HG02763 (cell line): ENCODE measurements at regions not wholly inside any gene's neighbourhood (a gene's known extent, or its start where the extent isn't known, plus 50 kb on each side); places are given as distances from the start of the nearest gene placed in this dataset.
A peak's percentile ranks its signal among the peaks of the same experiment; 100 is the strongest.

Source experiments
- ATAC-seq: cut with Tn5 transposase; IDR thresholded peaks from one replicate; pipeline ENCODE4 v1.9.1; 2021; ENCODE audit warnings: mild to moderate bottlenecking, moderate library complexity; ENCODE audit not compliant: unreplicated experiment

DNA sequence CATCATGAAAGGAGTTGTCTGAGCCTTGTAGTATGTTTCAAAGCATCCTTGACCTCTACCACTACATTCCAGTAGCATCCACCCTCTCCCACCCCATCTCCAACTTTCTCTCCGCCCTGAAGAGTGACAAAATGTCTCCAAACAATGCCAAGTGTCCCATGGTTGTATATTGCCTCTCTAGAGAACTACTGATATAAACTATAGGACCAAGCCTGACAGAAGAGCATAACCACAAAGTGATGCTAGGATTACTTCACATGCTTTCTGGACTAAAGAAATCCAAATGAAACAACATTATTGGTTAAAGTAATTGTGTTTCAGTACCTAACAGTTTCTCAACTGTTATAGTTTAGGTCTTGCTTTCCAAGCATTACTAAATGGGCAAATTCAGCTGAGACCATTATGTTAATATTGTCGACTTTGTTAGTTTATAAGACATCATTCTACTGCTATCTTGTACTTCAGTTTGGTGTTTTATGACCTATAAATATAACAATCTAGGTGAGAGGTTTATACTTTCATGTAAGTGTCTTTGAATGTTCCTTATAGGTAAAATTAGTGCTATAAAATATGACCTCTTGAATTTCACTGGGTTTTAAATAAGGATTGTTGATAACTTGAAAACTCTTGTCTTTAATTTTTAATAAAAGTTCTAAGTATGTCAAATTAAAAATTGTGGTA, 117.4 kb downstream of the SUCNR1 start:
- no peak for ATAC-seq

DNA sequence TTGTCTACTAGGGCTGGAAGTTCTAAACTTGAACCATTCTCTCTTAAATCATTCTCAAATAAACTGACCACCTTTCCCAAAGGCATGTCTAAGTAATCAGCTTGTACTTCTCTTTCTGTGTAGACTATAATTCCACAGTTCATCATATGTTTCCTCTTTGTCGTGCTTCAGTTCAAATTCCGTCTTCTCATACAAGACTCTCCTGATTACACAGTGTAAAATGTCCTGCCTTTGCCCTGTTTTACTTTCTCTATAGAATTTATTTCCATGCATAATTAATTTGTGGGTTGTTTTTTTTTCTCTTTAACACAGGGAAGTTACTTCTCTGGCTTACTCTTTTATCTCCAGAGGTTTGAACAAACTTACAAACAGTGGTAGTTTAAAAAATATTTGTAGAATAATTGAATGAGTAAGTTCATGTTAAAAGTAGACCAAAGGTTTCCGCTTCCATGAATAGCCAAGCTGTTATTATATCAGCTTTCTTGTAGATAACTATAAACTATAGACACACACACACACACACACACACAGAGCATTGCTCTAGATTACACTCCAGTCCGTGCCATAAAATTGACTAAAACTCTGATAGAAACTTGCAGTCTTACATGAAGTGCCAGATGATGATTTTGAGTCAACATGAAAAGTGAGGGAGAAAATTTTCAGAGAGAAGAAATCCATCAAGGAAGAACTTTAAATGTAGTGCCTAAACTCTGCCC, 119.0 kb downstream of the SUCNR1 start:
- no peak for ATAC-seq

DNA sequence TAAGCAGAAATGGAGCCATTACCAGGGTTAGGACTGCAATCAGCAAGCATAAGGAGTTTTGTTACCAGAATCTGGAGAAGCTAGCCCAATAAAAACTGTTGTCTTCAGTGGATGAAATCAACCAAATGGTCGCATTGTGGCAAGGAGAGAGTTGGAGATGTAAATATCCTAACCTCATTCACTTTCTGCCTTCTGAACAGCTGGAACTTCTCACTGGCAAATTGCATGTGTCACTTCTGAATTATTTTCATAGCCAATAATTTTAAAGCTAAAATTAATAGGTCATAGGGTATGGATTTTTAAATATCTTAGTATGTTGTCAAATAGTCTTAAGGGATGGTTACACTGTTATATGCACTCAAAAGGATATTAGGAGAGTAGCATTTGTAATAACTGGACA, 121.6 kb downstream of the SUCNR1 start:
- no peak for ATAC-seq

DNA sequence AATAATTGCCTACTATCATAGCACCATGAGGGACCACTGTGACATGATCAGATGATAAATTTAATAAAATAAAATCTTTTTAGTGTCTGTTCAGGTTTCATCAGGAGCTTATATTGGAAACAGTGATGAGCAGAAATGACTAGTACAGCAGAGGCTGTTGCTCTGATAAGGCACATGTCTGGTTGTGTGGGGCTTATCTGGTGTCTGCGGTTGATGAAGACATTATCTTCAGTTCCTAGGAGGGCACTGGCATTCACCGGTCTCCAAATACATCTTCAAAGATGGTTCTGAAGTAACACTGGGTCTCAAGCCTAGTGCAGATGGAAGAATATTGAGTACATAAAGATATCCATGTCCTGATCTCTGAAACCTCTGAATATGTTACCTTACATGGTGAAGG, 125.3 kb downstream of the SUCNR1 start:
- ATAC-seq: no peak

DNA sequence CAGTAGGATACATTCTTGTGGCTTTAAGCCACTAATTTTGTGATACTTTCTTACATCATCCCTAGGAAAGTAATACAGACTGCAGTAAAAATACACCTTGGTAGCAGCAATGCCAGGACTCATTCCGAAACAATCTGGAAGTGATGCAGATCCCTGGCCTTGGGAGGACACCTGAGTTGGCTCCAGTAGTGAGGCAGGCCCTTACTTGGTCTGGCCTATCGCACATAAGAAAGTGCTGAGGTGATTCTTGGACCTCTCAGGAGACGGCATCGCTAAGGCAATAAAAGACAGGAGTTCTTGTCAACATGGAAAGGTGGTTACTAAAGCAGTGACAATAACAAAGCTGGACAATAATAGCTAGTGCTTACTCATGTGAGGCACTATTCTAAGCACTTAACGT, 126.5 kb downstream of the SUCNR1 start:
- ATAC-seq: no peak

DNA sequence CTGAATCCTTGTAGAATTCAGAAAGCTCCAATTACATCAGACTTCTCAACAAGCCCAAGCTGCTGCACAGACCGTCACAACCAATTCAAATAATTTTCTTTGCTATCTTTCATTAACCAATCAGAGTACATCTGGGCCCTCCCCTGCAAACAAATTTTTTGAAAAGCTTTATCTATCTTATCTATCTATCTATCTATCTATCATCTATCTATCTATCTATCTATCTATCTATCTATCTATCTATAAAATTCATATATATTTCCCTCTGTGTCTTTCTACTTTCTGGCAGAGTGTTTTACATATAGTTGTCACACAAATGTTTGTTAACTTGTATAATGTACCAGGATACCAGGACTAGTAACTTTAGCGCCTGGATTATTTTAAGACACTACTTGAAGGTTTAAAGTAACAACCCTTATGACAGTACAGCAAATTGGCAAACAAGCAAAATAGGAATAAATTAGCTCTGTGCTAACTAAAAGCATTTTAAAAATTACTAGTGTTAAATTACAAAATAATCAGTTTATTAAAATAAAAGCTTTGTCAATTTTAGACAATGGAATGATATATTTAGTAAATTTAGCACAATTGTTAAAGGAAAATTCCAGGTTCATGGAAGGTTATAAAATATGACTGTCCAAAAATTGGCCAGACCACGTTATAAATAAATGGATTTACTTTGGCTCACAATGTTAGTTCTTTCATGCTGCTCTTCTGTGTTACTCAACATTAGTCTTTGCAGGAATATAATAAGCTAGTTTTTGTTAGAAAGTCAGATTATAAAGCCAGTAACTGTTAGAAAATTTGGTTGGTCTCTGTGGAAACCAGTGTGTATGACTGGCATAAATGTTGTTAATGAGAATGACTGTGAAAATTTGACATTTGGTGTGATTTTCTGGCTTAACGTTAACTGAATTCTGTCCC, 138.6 kb downstream of the SUCNR1 start:
- ATAC-seq: no peak

DNA sequence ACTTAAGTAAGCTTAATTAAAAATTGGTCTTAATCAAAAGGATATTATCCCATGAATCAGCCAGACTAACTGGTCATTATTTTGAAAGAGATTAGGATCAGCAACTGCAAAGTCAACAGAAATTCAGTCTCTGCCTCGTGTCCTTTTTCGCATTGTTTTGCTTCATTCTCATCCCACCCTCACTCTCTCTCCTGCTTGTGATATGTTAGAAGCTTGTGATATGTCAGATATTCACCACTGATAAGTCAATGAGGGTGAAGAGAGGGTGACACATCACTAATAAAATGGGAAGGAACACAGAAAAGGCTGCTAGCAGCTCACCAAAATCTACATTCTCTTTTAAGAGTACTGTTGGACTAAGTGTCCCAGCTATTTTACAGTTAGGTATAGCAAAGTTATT, 146.1 kb downstream of the SUCNR1 start:
- ATAC-seq: no peak

DNA sequence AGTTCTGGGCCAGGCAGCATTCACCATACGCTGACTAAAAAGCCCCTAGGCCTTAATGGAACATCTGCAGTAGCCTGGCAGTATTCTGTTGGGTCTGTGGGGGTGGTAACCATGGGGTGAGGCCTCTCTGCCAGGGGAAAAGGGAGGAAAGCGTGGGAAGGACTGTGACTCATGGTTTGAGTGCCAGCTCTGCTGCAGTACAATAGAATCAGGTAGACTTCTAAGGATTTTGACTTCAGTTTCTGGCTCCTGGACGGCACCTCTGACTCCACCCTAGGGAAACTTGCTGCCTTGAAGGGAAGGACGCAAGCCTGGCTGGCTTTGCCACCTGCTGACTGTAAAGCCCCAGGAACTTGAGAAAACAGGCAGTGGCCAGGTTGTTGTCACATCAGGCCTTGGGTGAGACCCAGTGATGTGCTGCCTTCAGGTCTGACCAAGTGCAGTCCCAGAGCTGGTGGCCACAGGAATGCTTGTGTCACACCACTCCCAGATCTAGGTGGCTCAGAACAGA, 148.6 kb downstream of the SUCNR1 start:
- peak; percentile 66 for ATAC-seq

DNA sequence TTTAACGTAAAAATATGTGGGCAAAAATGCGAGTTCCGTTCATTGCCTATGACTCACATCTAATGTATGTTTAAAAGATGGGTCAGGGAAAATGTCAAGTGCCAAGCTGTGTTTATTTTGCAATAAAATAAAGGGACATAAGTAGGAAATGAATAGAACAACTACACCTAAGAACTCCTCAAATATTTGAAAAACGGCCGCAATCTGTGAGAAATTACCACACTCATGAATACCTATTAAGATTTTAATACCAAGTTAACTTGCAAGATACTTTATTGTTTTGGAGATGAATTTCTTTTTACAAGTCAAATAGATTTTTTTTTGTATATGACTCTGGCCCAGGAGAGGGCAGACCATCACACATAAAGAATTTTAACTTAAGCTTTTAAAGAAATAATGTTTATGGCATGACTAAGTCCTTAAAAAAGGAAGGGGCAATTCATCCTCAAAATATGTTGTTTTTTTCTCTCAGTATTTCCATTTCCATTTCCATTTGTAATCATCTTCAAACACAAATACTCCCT, 152.7 kb downstream of the SUCNR1 start:
- no peak for ATAC-seq

DNA sequence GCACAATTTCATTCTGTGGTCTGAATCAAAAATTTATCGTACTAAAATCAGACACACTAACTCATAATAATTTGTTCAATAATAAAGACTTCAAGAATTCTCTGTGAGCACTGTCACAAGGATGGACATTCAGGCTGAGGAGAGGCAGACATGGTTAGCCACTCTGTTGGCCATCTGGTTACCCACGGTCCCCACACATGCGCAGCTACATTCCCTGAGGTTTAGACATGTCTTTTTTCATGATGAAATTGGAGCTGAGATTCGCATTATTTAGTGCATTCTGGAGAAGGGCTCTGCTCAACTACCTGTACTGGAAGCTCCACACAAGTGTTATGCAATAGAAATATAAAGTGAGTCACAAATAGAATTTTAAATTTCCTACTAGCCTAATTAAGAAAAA, 156.9 kb downstream of the SUCNR1 start:
- no peak for ATAC-seq

DNA sequence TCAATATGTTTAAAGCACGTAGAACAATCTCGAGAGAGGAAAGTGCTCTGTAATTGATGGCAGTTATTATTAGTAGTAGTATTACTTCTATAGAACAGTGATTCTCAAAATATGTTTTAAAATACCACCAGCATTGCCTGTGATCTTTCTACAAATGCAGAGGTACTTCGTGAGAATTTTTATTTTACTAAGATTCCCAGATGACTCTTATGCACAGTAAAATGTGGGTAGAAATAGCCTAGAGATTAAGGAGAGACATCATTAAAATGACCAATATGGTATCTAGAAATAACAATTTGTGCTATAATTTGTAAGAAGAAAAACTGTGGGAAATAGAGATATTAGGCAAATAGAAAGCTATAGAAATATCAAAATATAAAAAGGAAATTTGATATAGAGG, 157.9 kb downstream of the SUCNR1 start:
- no peak for ATAC-seq

DNA sequence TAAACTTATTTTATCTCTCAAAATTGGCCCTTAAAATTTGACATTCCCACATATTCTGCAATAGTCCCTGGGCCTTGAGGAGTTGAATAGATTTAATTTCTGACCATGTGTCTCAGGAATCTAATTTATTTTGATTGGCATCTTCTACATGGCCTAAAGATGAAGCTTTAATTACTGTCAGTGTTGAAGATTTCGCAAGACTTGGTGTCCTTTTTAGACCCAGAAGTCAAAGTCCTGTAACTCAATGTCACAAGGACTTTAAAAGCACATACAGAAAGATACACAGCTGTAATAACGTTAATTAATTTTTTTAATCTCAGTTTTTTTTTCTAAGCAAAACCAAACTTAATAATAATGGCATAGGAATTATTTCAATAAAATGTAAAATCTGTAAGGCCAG, 163.9 kb downstream of the SUCNR1 start:
- ATAC-seq: no peak

DNA sequence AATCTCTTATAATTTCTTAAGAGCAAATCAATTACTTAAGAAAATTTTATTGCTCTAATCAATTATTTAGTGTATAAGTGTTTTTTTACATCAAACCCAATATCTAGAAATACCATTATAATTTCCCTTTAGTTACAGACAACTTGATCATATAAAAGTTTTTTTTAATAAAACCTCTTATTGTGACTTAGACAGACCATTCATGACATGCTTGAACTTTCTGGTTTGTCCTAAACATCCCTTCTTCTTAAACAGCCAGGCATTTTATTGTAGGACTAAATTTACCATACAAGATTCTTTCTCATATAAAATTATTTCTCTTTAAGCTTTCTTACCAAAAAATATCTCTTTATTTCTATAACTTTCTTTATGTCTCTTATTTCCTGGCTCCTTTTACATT, 164.5 kb downstream of the SUCNR1 start:
- no peak for ATAC-seq

DNA sequence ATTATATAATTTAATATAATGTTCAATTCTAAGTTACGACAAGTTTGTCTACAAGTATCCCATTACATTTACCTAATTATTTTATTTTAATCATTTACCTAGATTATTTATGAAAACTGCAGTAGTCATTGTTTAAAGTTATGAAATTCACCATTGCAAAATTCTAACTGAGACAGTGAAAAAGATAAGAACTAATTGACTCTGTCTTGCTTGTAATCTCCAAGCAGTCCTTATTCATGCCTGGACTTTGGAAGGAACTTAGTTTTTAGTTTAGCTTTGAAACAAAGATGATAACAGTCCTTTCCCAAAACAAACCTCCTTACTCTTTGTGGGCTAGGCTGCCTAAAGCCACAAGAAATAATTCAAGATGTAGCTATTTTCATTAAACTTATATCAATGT, 165.0 kb downstream of the SUCNR1 start:
- no peak for ATAC-seq

DNA sequence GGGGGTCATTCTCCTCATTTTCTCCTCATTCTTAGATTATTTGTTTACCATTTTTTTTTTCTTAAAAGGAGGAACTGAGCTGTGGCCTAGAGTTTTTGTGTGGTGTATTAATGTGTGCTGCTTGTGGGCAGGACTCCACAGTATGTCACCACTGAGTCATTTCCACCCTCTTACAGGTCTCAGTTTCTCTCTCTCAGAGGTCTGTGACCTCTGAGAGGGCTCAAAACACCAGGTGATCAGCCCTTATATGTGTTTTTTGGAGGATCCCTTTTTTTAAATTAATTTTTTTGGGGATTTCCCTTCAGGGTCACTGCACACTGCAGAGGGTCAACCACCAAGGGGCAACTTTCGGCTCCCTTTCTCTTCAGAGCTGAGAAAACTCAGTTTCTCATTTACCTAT, 166.4 kb downstream of the SUCNR1 start:
- ATAC-seq: peak; percentile 74

DNA sequence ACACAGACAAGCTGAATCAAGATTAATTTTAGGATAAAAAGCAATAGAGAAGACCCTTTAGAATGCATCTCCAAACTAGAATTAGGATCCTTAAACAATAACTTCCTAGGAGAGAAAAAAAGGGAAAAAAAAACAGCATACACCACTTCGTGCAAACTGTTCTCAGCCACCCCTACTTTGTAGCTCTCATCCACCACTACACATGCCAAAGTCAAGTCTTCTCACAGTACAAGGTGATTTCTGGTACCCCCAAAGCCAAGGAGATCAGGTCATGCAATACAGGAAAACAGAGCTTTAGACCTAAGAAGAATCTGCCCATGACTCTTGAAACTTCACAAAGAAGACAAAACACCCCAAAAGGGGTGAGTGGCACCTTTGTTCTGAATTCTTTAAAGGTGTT, 166.9 kb downstream of the SUCNR1 start:
- ATAC-seq: no peak

DNA sequence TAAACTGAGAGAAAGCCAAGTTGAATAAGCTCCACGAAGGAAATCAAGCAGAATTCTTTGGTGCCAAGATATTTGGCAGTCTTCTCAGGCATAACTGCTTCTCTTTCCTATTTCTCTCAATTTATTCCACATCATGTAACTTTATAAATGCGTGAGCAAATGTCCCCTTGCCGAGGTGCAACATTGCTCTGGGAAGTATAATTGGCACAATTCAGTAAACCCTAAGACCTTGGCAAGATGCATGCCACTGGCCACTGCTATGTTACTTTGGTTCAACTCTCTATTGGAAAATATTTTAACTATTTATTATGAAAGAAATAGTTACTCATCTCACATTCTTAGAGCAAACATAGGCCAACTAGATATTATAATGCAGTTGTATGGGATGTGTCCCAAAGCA, 170.2 kb downstream of the SUCNR1 start:
- no peak for ATAC-seq

DNA sequence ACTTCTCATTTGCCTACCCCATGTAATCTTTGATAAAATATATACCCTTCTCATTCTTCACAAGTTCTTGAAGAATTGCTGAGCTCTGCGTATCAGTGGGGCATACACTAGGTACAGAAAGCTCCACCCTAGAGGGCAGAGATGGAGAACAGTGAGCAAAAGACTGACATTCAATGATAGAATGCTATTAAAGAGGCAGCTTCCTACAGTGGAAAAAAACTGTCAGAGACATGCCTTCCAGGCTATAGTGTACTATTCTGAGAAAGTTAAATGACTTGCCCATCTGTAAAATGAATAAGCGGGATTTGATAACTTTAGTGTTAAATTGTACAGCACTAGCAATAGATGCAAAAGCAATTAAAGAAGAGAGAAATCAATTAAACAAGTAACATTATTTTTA, 172.8 kb downstream of the SUCNR1 start:
- no peak for ATAC-seq

DNA sequence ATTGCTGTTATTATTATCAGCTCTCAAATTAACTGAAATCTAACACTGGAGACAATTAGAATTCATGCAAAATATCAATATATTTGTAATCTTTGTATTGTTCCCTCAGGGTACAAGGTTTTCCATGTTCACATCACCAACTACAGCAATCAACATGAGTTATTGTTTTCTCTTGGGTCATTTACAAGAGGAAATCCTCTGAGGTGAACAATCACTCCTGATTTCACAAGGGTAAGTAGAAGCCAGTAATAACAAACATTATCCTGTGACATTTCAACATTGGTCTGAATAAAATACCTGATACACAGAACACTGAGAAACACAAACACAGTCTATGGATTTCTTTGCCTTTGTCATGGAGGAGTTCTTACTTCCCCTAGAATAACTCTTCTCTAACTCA, 174.0 kb downstream of the SUCNR1 start:
- ATAC-seq: no peak

DNA sequence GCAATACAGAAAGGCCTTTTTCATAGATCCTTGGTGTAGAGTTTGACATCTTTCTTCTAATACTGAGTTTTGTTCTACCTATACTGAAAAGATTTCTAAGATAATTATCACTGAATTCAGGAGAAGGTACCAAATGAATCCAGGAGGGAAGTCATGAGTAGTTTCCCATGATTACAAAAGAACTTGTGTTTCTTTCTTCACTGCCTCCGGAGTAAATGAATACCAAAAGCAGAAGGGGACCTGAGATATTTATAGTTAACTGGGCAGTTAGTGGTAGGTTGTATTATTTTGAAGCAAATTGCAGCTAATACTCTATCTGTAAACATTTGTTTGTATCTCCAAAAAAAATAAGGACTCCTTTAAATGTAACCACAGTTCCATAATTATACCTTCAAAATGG, 175.4 kb downstream of the SUCNR1 start:
- ATAC-seq: no peak

DNA sequence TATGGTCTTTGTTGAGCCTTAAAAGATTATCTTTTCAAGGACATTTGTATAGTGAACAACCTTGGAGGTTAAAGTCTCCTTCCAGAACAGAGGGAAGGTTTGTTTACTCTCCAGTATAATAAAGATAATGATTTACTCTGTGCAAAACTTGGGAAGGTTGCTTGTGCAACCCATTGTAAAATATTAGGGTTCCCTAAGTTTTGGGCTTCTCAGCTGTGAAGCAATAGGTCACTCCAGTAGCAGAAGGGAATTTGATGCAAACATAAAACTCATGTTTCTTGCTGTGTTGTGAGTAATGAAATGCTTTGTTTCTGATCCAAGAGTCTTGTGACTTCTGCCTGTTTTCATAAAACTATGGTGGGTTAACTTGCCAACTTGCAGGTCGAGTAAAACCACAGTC, 177.5 kb downstream of the SUCNR1 start:
- no peak for ATAC-seq
